Kidney (tissue), 13 donors: ENCODE measurements at regions not wholly inside any gene's neighbourhood (a gene's known extent, or its start where the extent isn't known, plus 50 kb on each side); places are given as distances from the start of the nearest gene placed in this dataset.

Experiments used
- DNase-seq, 5 donors: peaks; one replicate each; pipeline ENCODE4 v3.0.0-alpha.2; 2013 to 2020
- FAIRE-seq: peaks from 2 replicates; lab custom pipeline; 2012; peaks lifted over from hg19 to GRCh38; lab: Jason Lieb, UNC
- H3K27ac ChIP-seq, 2 donors: one replicate each; pipeline ENCODE4 v1.7.0; 2013; ENCODE audit warnings: low read depth in 2 of 2, low read length in 2 of 2, inconsistent platforms in 1 of 2
- H3K27me3 ChIP-seq: one replicate; pipeline ENCODE4 v1.7.1; 2013; ENCODE audit warnings: low read length, inconsistent platforms; ENCODE audit not compliant: control insufficient read depth, insufficient read depth
- H3K36me3 ChIP-seq, 3 donors: one replicate each; pipeline versions ENCODE4 v1.7.0 to v1.7.1; 2013; ENCODE audit warnings: low read length in 3 of 3, control low read depth in 1 of 3, inconsistent platforms in 1 of 3; ENCODE audit not compliant: insufficient read depth in 3 of 3, control insufficient read depth in 2 of 3
- H3K4me1 ChIP-seq, 3 donors: one replicate each; pipeline versions ENCODE4 v1.7.0 to v1.7.1; 2013; ENCODE audit warnings: low read length in 3 of 3, inconsistent platforms in 1 of 3, low read depth in 1 of 3; ENCODE audit not compliant: control insufficient read depth in 2 of 3, insufficient read depth in 2 of 3
- H3K4me3 ChIP-seq, 3 donors: one replicate each; pipeline versions ENCODE4 v1.7.0 to v1.8.1; 2013; ENCODE audit warnings: low read length in 3 of 3, control low read depth in 1 of 3, inconsistent platforms in 1 of 3
- H3K9ac ChIP-seq, 3 donors: one replicate each; pipeline versions ENCODE4 v1.7.0 to v1.7.1; 2013; ENCODE audit warnings: low read length in 3 of 3, control low read depth in 1 of 3, inconsistent platforms in 1 of 3
- H3K9me3 ChIP-seq, 3 donors: one replicate each; pipeline versions ENCODE4 v1.7.0 to v1.7.1; 2013; ENCODE audit warnings: low read length in 3 of 3, control low read depth in 1 of 3, inconsistent platforms in 1 of 3; ENCODE audit not compliant: control insufficient read depth in 2 of 3, insufficient read depth in 1 of 3
- intact Hi-C: fragments of 100-400 bp; cut with DNase I; formaldehyde crosslinking; loops from one replicate; pipeline ENCODE4 v1.11.1; 2022
- TF ChIP-seq, protein P1 (sequence below): IDR thresholded peaks from 3 replicates; pipeline ENCODE4 v1.5.1; 2012; ENCODE audit warnings: mild to moderate bottlenecking, moderate library complexity, borderline replicate concordance; ENCODE audit not compliant: insufficient read depth; ENCODE audit errors: extremely low read depth
- donor health status: control.
- donor health status: control.
- donor health status: control.
- donor health status: control.
- donor health status: control.
- donor health status: DM: yes; HTN: yes; CAD: no.
- donor health status: Normal renal cell carcinoma (clear cell type).

- no peak for DNase-seq
- Histone ChIP-seq H3K4me3 (no peak overlapping the region), H3K27ac (no peak overlapping the region), H3K36me3 (no peaks in the 10 kb centered on the region), H3K4me1 (no peaks in the 10 kb centered on the region), H3K27me3 (no peaks in the 10 kb centered on the region), H3K9me3 (no peaks in the 10 kb centered on the region), H3K9ac (no peak overlapping the region)
- intact Hi-C loops, result no loop called here
- no peak for FAIRE-seq
- TF ChIP-seq, protein P1, sequence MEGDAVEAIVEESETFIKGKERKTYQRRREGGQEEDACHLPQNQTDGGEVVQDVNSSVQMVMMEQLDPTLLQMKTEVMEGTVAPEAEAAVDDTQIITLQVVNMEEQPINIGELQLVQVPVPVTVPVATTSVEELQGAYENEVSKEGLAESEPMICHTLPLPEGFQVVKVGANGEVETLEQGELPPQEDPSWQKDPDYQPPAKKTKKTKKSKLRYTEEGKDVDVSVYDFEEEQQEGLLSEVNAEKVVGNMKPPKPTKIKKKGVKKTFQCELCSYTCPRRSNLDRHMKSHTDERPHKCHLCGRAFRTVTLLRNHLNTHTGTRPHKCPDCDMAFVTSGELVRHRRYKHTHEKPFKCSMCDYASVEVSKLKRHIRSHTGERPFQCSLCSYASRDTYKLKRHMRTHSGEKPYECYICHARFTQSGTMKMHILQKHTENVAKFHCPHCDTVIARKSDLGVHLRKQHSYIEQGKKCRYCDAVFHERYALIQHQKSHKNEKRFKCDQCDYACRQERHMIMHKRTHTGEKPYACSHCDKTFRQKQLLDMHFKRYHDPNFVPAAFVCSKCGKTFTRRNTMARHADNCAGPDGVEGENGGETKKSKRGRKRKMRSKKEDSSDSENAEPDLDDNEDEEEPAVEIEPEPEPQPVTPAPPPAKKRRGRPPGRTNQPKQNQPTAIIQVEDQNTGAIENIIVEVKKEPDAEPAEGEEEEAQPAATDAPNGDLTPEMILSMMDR, result no peak
Observed at GRCh38 chr10:44089671-44090070, 295.2 kb downstream of the CXCL12 start.

GRCh38 chr10:44087403-44087802 lies 297.5 kb downstream of the CXCL12 start:
- TF ChIP-seq, protein P1, result no peak
- FAIRE-seq (no peak), DNase-seq (no peak)
- Histone ChIP-seq H3K4me1 (no peaks in the 10 kb centered on the region), H3K27ac (no peak overlapping the region), H3K36me3 (no peaks in the 10 kb centered on the region), H3K9ac (no peak overlapping the region), H3K9me3 (no peaks in the 10 kb centered on the region), H3K4me3 (no peak overlapping the region), H3K27me3 (no peaks in the 10 kb centered on the region)
- intact Hi-C loops, result no loop called here

- FAIRE-seq (no peak), DNase-seq (no peak)
- H3K36me3 ChIP-seq, result no peaks in the 10 kb centered on the region
- no peaks in the 10 kb centered on the region for H3K4me1 ChIP-seq
- H3K9ac ChIP-seq, result no peak overlapping the region
- H3K4me3 ChIP-seq, result no peak overlapping the region
- intact Hi-C loops, result no loop called here
- no peaks in the 10 kb centered on the region for H3K27me3 ChIP-seq
- no peak overlapping the region for H3K27ac ChIP-seq
- H3K9me3 ChIP-seq, result no peaks in the 10 kb centered on the region
- TF ChIP-seq, protein P1, result no peak
Observed at GRCh38 chr10:44083719-44084400, 301.0 kb downstream of the CXCL12 start.

DNA sequence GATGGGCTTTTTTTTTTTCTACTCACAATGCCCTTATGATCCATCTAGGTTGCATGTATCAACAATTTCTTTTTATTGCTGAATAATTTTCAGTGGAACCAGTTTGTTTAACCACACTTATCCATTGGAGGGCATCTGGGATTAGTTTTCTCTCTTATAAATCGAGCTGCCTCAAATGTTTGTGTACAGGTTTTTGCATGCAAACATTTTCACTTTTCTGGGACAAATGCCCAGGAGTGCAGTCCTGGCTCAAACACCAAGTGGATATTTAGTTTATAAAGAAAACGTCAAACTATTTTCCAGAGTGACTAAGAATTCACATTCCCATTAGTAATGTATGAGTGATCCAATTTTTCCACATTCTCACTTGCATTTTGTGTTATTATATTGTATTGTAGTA lies 313.4 kb downstream of the CXCL12 start:
- Histone ChIP-seq H3K9ac (no peak overlapping the region), H3K36me3 (no peaks in the 10 kb centered on the region), H3K27ac (no peak overlapping the region), H3K27me3 (no peaks in the 10 kb centered on the region), H3K4me1 (no peaks in the 10 kb centered on the region), H3K4me3 (no peak overlapping the region), H3K9me3 (peaks cover 0 to 3% (median 0%) of the 10 kb centered on the region in 3 donors)
- DNase-seq (no peak), FAIRE-seq (no peak)
- TF ChIP-seq, protein P1, result no peak
- intact Hi-C loops, result no loop called here
